SK-N-SH treated with all-trans-retinoic acid at 6 μM for 48 hours (cell line): ENCODE measurements at regions not wholly inside any gene's neighbourhood (a gene's known extent, or its start where the extent isn't known, plus 50 kb on each side); places are given as distances from the start of the nearest gene placed in this dataset.

Experiments used
- ATAC-seq: fragments of 200-7000 bp; cut with Tn5 transposase; 3 replicates; pipeline ENCODE4 v1.9.1; 2020; ENCODE audit warnings: mild to moderate bottlenecking, moderate library complexity
- CSDC2 ChIP-seq: fragments of 250-450 bp; sonication (Bioruptor Pico); IDR thresholded peaks from 2 replicates; pipeline ENCODE4 v1.5.0; 2020; ENCODE audit warnings: mild to moderate bottlenecking, moderate library complexity
- ESRRG ChIP-seq: fragments of 250-450 bp; sonication (Bioruptor Pico); IDR thresholded peaks from 2 replicates; pipeline ENCODE4 v1.6.1; 2021; ENCODE audit warnings: mild to moderate bottlenecking
- GLIS3 ChIP-seq: fragments of 250-450 bp; sonication (Bioruptor Pico); IDR thresholded peaks from 2 replicates; pipeline ENCODE4 v1.5.0; 2020; ENCODE audit warnings: mild to moderate bottlenecking, moderate library complexity
- ISL1 ChIP-seq: fragments of 250-450 bp; sonication (Bioruptor Pico); IDR thresholded peaks from 2 replicates; pipeline ENCODE4 v2.1.2; 2022; ENCODE audit warnings: mild to moderate bottlenecking, moderate library complexity
- OSR1 ChIP-seq: fragments of 250-450 bp; sonication (Bioruptor Pico); IDR thresholded peaks from 2 replicates; pipeline ENCODE4 v1.8.0; 2022; ENCODE audit warnings: moderate library complexity, mild to moderate bottlenecking, inconsistent platforms
- PATZ1 ChIP-seq: fragments of 250-450 bp; sonication (Bioruptor Pico); IDR thresholded peaks from 2 replicates; pipeline ENCODE4 v1.8.0; 2020; ENCODE audit warnings: mild to moderate bottlenecking, moderate library complexity, borderline replicate concordance
- POU6F1 ChIP-seq: fragments of 250-450 bp; sonication (Bioruptor Pico); IDR thresholded peaks from 2 replicates; pipeline ENCODE4 v1.8.0; 2021; ENCODE audit warnings: low read depth, mild to moderate bottlenecking, moderate library complexity, borderline replicate concordance
- PPARA ChIP-seq: fragments of 250-450 bp; sonication (Bioruptor Pico); IDR thresholded peaks from 2 replicates; pipeline ENCODE4 v1.5.0; 2020; ENCODE audit warnings: mild to moderate bottlenecking, borderline replicate concordance
- RARB ChIP-seq: fragments of 250-450 bp; sonication (Bioruptor Pico); IDR thresholded peaks from 2 replicates; pipeline ENCODE4 v1.8.0; 2021; ENCODE audit warnings: mild to moderate bottlenecking, moderate library complexity
- SNAI2 ChIP-seq: fragments of 250-450 bp; sonication (Bioruptor Pico); IDR thresholded peaks from 2 replicates; pipeline ENCODE4 v1.5.0; 2020; ENCODE audit warnings: mild to moderate bottlenecking, moderate library complexity
- TCF4 ChIP-seq: fragments of 250-450 bp; sonication (Bioruptor Pico); IDR thresholded peaks from 2 replicates; pipeline ENCODE4 v1.8.0; 2021; ENCODE audit warnings: mild to moderate bottlenecking, moderate library complexity, borderline replicate concordance
- TSHZ2 ChIP-seq: fragments of 250-450 bp; sonication (Bioruptor Pico); IDR thresholded peaks from 2 replicates; pipeline ENCODE4 v1.5.0; 2020; ENCODE audit warnings: mild to moderate bottlenecking, moderate library complexity
- ZC3H10 ChIP-seq: fragments of 250-450 bp; sonication (Bioruptor Pico); IDR thresholded peaks from 2 replicates; pipeline ENCODE4 v1.5.1; 2021; ENCODE audit warnings: mild to moderate bottlenecking, moderate library complexity
- ZFP3 ChIP-seq: fragments of 250-450 bp; sonication (Bioruptor Pico); IDR thresholded peaks from 2 replicates; pipeline ENCODE4 v1.5.0; 2020; ENCODE audit warnings: mild to moderate bottlenecking, moderate library complexity
- ZFP30 ChIP-seq: fragments of 450-650 bp; formaldehyde crosslinking; IDR thresholded peaks from 2 replicates; pipeline ENCODE4 v1.5.0; 2022; ENCODE audit warnings: mild to moderate bottlenecking, moderate library complexity
- ZNF565 ChIP-seq: fragments of 450-650 bp; formaldehyde crosslinking; conservative IDR thresholded peaks from 2 replicates; pipeline ENCODE4 v1.5.0; 2020; ENCODE audit warnings: low read depth, mild to moderate bottlenecking, moderate library complexity
- ZNF70 ChIP-seq: fragments of 450-650 bp; formaldehyde crosslinking; IDR thresholded peaks from 2 replicates; pipeline ENCODE4 v1.5.0; 2020; ENCODE audit warnings: mild to moderate bottlenecking, moderate library complexity
- ZNF8 ChIP-seq: fragments of 450-650 bp; formaldehyde crosslinking; IDR thresholded peaks from 2 replicates; pipeline ENCODE4 v1.5.0; 2020; ENCODE audit warnings: mild to moderate bottlenecking, moderate library complexity
- TF ChIP-seq, protein P1 (sequence below): fragments of 250-450 bp; sonication (Bioruptor Pico); IDR thresholded peaks from 2 replicates; pipeline ENCODE4 v1.5.1; 2020; ENCODE audit warnings: low read depth, mild to moderate bottlenecking, moderate library complexity

- no peak for TF ChIP-seq PATZ1 (CRISPR knock-in tag)
- TF ChIP-seq, all 23 proteins: peak for 0
Measured at GRCh38 chr3:194935061-194935460, 249.4 kb downstream of the FAM43A start (continued).

- no peak for TF ChIP-seq RARB (CRISPR knock-in tag)
- no peak for TF ChIP-seq ZNF565
- TF ChIP-seq OSR1, result no peak
- TF ChIP-seq PPARA (CRISPR knock-in tag), result no peak
- TF ChIP-seq, protein P1, sequence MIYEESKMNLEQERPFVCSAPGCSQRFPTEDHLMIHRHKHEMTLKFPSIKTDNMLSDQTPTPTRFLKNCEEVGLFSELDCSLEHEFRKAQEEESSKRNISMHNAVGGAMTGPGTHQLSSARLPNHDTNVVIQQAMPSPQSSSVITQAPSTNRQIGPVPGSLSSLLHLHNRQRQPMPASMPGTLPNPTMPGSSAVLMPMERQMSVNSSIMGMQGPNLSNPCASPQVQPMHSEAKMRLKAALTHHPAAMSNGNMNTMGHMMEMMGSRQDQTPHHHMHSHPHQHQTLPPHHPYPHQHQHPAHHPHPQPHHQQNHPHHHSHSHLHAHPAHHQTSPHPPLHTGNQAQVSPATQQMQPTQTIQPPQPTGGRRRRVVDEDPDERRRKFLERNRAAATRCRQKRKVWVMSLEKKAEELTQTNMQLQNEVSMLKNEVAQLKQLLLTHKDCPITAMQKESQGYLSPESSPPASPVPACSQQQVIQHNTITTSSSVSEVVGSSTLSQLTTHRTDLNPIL (CRISPR knock-in tag), result no peak
- TF ChIP-seq SNAI2 (CRISPR knock-in tag), result no peak
- TF ChIP-seq POU6F1 (CRISPR knock-in tag), result no peak
- no peak for TF ChIP-seq ISL1 (CRISPR knock-in tag)
- no peak for TF ChIP-seq ZFP3 (CRISPR knock-in tag)
- TF ChIP-seq CSDC2 (CRISPR knock-in tag), result no peak
- TF ChIP-seq ZNF70, result no peak
- no peak for TF ChIP-seq GLIS3
- TF ChIP-seq ESRRG (CRISPR knock-in tag), result no peak
- no peak for TF ChIP-seq ZNF8 (CRISPR knock-in tag)
- ATAC-seq, result no peak
Measured at GRCh38 chr3:194935632-194936470, 250.2 kb downstream of the FAM43A start.

- TF ChIP-seq, protein P1 (CRISPR knock-in tag), result no peak
- no peak for TF ChIP-seq ZFP3 (CRISPR knock-in tag)
- no peak for TF ChIP-seq ZFP30 (CRISPR knock-in tag)
- TF ChIP-seq TCF4, result no peak
- no peak for TF ChIP-seq PATZ1 (CRISPR knock-in tag)
- no peak for TF ChIP-seq ZC3H10 (CRISPR knock-in tag)
- no peak for ATAC-seq
Measured at GRCh38 chr3:194936659-194937058, 251.0 kb downstream of the FAM43A start.

- ATAC-seq, result no peak
Measured at GRCh38 chr3:194937144-194937543, 251.5 kb downstream of the FAM43A start.

More at GRCh38 chr3:194937144-194937543, 251.5 kb downstream of the FAM43A start:
- TF ChIP-seq, protein P1 (CRISPR knock-in tag), result no peak
- TF ChIP-seq TSHZ2 (CRISPR knock-in tag), result no peak
- TF ChIP-seq GLIS3, result no peak
- TF ChIP-seq ISL1 (CRISPR knock-in tag), result no peak
- TF ChIP-seq TCF4, result no peak
